ENCODE measurements at regions not wholly inside any gene's neighbourhood (a gene's known extent, or its start where the extent isn't known, plus 50 kb on each side); places are given as distances from the start of the nearest gene placed in this dataset.

DNA sequence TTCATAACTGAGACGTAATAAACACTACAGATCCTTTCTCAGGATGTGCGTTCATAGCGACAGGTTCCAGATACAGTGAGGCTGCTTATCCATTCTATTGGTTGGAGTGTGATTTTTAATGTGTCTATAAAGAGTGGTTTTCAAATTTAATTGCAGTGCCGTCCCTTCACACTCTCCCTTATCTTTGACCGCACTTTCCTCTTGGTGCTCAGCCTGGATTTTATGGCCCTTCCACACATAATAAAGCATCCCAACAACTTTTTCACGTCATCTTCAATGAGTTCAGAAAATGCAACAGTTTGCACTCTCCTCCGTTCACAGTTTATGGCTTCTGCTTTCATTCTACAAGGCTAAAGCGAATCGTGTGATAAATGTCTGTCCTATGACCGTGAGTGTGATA is 1209.9 kb downstream of the BCL11B start:
- no peak for TF ChIP-seq RFX5 (IDR thresholded peaks at IDR 0.05; ENCODE audit: low read length)
- TF ChIP-seq, protein P1, sequence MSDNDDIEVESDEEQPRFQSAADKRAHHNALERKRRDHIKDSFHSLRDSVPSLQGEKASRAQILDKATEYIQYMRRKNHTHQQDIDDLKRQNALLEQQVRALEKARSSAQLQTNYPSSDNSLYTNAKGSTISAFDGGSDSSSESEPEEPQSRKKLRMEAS (IDR thresholded peaks at IDR 0.05; ENCODE audit: low read depth): no peak
- TF ChIP-seq, protein P2, sequence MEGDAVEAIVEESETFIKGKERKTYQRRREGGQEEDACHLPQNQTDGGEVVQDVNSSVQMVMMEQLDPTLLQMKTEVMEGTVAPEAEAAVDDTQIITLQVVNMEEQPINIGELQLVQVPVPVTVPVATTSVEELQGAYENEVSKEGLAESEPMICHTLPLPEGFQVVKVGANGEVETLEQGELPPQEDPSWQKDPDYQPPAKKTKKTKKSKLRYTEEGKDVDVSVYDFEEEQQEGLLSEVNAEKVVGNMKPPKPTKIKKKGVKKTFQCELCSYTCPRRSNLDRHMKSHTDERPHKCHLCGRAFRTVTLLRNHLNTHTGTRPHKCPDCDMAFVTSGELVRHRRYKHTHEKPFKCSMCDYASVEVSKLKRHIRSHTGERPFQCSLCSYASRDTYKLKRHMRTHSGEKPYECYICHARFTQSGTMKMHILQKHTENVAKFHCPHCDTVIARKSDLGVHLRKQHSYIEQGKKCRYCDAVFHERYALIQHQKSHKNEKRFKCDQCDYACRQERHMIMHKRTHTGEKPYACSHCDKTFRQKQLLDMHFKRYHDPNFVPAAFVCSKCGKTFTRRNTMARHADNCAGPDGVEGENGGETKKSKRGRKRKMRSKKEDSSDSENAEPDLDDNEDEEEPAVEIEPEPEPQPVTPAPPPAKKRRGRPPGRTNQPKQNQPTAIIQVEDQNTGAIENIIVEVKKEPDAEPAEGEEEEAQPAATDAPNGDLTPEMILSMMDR (IDR thresholded peaks at IDR 0.05): no peak
- TF ChIP-seq TAF1 (IDR thresholded peaks at IDR 0.05; ENCODE audit: borderline replicate concordance, low read depth, low read length): no peak
- no peak for TF ChIP-seq RAD21 (IDR thresholded peaks at IDR 0.05; ENCODE audit: low read length)
- no peak for TF ChIP-seq GABPA (IDR thresholded peaks at IDR 0.05; ENCODE audit: low read depth)

Measured in SK-N-SH (cell line).